ENCODE measurements at regions not wholly inside any gene's neighbourhood (a gene's known extent, or its start where the extent isn't known, plus 50 kb on each side); places are given as distances from the start of the nearest gene placed in this dataset.
"Not testable (repeated sequence)": the region's sequence is repeated elsewhere in the genome, so short reads cannot be mapped to it uniquely, and the experiment has no call there.

DNA sequence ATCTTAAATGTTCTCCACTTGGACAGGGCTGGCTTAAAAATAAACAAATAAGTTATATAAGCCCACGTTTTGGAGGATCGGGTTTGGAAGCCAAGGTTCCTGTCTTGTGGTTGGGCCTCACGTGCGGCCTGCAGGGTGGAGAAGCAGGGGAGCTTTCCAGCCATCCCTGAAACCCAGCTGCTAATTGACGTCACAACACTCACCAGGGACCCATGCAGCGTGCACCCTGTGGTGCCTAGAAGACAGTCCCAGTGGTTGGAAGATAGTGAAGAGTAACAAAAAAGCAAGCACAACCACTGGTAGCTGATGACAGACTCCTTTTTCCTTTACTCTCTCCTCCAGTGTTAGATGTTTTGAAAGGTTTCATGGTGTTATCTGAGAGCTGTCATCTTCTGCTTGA, 142.0 kb upstream of the RBPJ start:
- no peak overlapping the region for H3K4me3 ChIP-seq (ENCODE audit: low read length)
- H3K9ac ChIP-seq (ENCODE audit: low read depth, low read length) = no peak overlapping the region
- no peak overlapping the region for H3K27ac ChIP-seq (ENCODE audit: low read depth, low read length)
- no peaks in the 10 kb centered on the region for H3K27me3 ChIP-seq (ENCODE audit: insufficient read depth, low read length)
- no peaks in the 10 kb centered on the region; the same call in 1 of the 2 replicates for H3K4me1 ChIP-seq (ENCODE audit: insufficient read depth, low read length)
- no peaks in the 10 kb centered on the region for H3K9me3 ChIP-seq (ENCODE audit: insufficient read depth, low read depth, low read length)
- no peaks in the 10 kb centered on the region for H3K36me3 ChIP-seq (ENCODE audit: insufficient read depth, low read length)
- 93% methylated on average over 6 of the region's 6 CpGs for WGBS

DNA sequence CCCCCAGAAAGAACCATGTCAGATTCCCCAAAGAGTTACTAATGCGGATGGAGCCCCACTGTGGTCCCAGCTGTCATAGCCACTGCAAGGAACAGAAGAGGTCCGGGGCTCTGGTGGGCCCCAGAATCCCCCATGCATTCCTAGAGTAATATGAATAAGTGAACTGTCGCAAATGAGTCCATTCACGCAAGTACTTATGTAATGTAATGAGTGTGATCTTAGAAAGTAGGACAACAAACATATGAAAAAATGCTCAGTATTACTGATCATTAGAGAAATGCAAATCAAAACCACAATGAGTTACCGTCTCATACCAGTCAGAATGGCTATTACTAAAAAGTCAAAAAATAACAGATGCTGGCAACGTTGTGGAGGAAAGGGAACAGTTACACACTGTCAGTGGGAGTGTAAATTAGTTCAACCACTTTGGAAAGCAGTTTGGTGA, 141.5 kb upstream of the RBPJ start:
- Histone ChIP-seq H3K36me3 (ENCODE audit: insufficient read depth, low read length) (no peaks in the 10 kb centered on the region), H3K27ac (ENCODE audit: low read depth, low read length) (no peak overlapping the region), H3K9ac (ENCODE audit: low read depth, low read length) (no peak overlapping the region), H3K9me3 (ENCODE audit: insufficient read depth, low read depth, low read length) (no peaks in the 10 kb centered on the region), H3K4me1 (ENCODE audit: insufficient read depth, low read length) (no peaks in the 10 kb centered on the region; the same call in 1 of the 2 replicates), H3K4me3 (ENCODE audit: low read length) (no peak overlapping the region), H3K27me3 (ENCODE audit: insufficient read depth, low read length) (no peaks in the 10 kb centered on the region)
- 93% methylated on average over 6 of the region's 6 CpGs for WGBS

DNA sequence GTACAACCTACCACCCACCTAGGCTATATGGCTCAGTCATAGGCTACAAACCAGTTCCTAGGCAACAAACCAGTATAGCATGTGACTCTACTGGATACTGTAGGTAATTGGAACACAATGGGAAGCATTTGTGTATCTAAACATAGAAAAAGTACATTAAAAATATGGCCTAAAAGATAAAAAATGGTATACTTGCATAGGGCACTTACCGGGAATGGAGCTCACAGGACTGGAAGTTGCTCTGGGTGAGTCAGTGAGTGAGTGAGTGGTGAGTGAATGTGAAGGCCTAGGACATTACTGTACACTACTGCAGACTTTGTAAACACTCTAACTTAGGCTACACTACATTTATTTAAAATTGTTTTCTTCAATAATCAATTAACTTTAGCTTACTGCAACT, 139.2 kb upstream of the RBPJ start:
- Histone ChIP-seq H3K36me3 (ENCODE audit: insufficient read depth, low read length) (no peaks in the 10 kb centered on the region), H3K27ac (ENCODE audit: low read depth, low read length) (no peak overlapping the region), H3K4me3 (ENCODE audit: low read length) (no peak overlapping the region), H3K4me1 (ENCODE audit: insufficient read depth, low read length) (no peaks in the 10 kb centered on the region), H3K9ac (ENCODE audit: low read depth, low read length) (no peak overlapping the region), H3K27me3 (ENCODE audit: insufficient read depth, low read length) (no peaks in the 10 kb centered on the region), H3K9me3 (ENCODE audit: insufficient read depth, low read depth, low read length) (no peaks in the 10 kb centered on the region)
- 89% methylated on average over 1 of the region's 1 CpG for WGBS

DNA sequence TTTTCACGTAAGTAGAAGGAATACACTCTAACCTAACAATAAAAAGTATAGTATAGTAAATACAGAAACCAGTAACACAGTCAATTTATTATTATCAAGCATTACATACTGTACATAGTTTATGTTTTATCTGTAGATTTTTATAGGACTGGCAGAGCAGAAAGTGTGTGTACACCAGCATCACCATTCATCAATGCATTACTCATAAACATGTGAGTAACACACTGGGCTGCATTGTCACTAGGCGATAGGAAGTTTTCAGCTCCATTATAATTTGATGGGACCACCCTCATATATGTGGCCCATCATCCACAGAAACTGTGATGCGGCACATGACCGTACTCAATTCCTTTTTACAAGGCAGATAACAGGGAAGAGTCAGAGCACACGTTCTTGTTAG, 137.8 kb upstream of the RBPJ start:
- H3K9me3 ChIP-seq (ENCODE audit: insufficient read depth, low read depth, low read length) = no peaks in the 10 kb centered on the region
- H3K4me1 ChIP-seq (ENCODE audit: insufficient read depth, low read length) = no peaks in the 10 kb centered on the region
- no peaks in the 10 kb centered on the region for H3K36me3 ChIP-seq (ENCODE audit: insufficient read depth, low read length)
- H3K9ac ChIP-seq (ENCODE audit: low read depth, low read length) = no peak overlapping the region
- H3K4me3 ChIP-seq (ENCODE audit: low read length) = no peak overlapping the region
- 92% methylated on average over 4 of the region's 5 CpGs for WGBS
- H3K27me3 ChIP-seq (ENCODE audit: insufficient read depth, low read length) = no peaks in the 10 kb centered on the region
- H3K27ac ChIP-seq (ENCODE audit: low read depth, low read length) = no peak overlapping the region

DNA sequence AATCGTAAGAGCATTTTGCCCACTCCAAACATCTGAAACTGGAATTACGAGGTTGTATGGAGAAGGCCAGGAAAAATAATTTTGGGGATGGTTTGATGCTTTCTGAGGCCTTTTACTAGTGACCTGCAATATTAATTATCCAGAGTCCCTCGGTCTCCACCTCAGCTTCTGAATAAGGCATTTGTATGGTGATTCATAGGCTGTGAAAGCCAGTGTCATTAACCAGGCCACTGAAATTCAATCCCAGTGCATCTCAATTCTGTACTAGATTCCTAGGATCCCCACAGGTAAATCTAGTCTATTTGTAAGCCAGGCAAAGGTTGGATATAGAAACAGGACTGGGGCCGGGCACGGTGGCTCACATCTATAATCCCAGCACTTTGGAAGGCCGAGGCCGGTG, 135.4 kb upstream of the RBPJ start:
- Histone ChIP-seq H3K9ac (ENCODE audit: low read depth, low read length) (no peak overlapping the region), H3K27me3 (ENCODE audit: insufficient read depth, low read length) (no peaks in the 10 kb centered on the region), H3K27ac (ENCODE audit: low read depth, low read length) (no peak overlapping the region), H3K4me1 (ENCODE audit: insufficient read depth, low read length) (no peaks in the 10 kb centered on the region), H3K36me3 (ENCODE audit: insufficient read depth, low read length) (no peaks in the 10 kb centered on the region), H3K9me3 (ENCODE audit: insufficient read depth, low read depth, low read length) (no peaks in the 10 kb centered on the region), H3K4me3 (ENCODE audit: low read length) (no peak overlapping the region)
- WGBS = 83% methylated on average over 7 of the region's 7 CpGs

DNA sequence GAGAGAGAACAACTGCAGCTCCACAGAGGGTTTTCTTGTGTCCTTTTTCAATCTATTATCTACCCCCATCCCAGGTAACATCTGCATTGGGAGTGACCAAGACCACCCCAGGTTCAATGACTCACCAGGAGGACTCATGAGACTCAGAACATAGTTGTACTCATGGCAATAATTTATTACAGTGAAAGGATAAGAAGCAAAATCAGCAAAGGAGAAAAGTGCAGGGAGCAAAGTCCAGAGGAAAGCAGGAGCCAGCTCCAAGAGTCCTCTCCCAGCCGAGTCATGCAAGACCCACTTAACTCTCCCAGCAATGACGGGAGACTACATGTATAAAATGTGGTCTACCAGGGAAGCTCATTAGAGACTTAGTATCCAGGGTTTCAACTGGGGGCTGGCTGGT, 129.5 kb upstream of the RBPJ start:
- H3K9me3 ChIP-seq (ENCODE audit: insufficient read depth, low read depth, low read length) = no peaks in the 10 kb centered on the region
- H3K4me1 ChIP-seq (ENCODE audit: insufficient read depth, low read length) = no peaks in the 10 kb centered on the region
- H3K27ac ChIP-seq (ENCODE audit: low read depth, low read length) = no peak overlapping the region
- H3K36me3 ChIP-seq (ENCODE audit: insufficient read depth, low read length) = no peaks in the 10 kb centered on the region
- 100% methylated on average over 2 of the region's 2 CpGs for WGBS
- no peak overlapping the region for H3K9ac ChIP-seq (ENCODE audit: low read depth, low read length)
- H3K27me3 ChIP-seq (ENCODE audit: insufficient read depth, low read length) = no peaks in the 10 kb centered on the region
- no peak overlapping the region for H3K4me3 ChIP-seq (ENCODE audit: low read length)

DNA sequence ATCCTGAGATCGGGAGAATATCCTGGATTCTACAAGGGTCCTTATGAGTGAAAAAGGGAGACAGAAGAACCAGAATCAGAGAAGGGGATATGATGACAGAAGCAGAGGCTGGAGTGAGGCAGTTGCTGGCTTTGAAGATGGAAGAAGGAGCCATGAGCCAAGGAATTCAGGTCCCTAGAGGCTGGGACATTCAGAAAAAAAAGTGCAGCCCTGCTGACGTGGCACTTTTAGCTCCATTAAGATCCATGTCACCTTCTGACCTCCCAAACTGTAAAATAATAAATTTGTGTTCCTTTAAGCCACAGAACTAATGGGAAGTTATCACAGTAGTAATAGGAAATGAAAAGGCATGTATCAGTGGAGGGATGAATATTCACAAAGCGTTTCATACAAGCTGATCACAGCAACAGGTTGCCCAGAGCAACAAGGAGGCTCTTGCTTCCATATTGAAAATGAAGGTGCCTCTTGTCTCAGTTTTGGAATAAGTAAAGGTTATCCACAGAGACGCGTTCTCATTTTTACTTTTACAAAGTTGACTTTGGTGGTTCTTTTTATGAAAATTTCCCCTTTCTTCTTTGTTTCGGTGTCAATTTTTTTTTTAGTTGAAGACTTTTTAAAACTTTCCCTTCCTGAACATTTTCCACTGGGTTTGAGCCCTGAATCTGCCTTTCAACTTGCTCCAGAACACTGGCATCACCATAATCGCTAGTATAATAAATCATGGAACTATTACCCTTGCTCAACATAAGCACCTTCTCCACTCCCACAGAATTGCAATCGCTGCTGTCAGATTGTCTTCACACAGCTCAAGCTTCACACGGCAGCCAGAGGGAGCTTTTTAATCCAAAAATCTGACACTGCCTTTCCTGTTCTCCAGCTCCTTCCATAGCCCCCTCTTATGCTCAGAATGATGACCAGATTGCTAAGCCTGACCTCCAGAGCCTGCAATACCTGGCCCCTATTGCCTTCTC, 127.6 kb upstream of the RBPJ start:
- Histone ChIP-seq H3K4me1 (ENCODE audit: insufficient read depth, low read length) (no peaks in the 10 kb centered on the region), H3K27me3 (ENCODE audit: insufficient read depth, low read length) (no peaks in the 10 kb centered on the region), H3K27ac (ENCODE audit: low read depth, low read length) (no peak overlapping the region), H3K4me3 (ENCODE audit: low read length) (no peak overlapping the region), H3K36me3 (ENCODE audit: insufficient read depth, low read length) (no peaks in the 10 kb centered on the region), H3K9me3 (ENCODE audit: insufficient read depth, low read depth, low read length) (no peaks in the 10 kb centered on the region), H3K9ac (ENCODE audit: low read depth, low read length) (no peak overlapping the region)
- WGBS = 86% methylated on average over 9 of the region's 9 CpGs

DNA sequence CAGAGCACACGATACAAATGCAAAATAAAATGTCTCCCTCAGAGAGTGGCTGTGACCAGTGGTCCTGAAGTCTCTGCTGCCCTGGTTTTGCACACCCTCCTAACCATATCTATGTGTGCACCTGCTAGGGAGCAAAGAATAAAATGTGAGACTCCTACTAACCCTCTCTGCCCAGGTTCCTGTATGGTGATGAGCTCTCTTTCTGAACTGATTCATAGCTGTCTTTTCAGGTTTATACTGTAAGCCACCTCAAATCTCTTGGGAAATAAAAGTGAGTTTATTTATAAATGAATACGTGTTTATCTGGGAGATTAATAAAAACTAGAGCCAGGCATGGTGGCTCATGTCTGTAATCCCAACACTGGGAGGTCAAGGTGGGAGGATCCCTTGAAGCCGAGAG, 126.0 kb upstream of the RBPJ start:
- Histone ChIP-seq H3K9me3 (ENCODE audit: insufficient read depth, low read depth, low read length) (no peaks in the 10 kb centered on the region), H3K4me3 (ENCODE audit: low read length) (no peak overlapping the region), H3K36me3 (ENCODE audit: insufficient read depth, low read length) (no peaks in the 10 kb centered on the region), H3K9ac (ENCODE audit: low read depth, low read length) (no peak overlapping the region), H3K4me1 (ENCODE audit: insufficient read depth, low read length) (no peaks in the 10 kb centered on the region), H3K27me3 (ENCODE audit: insufficient read depth, low read length) (no peaks in the 10 kb centered on the region), H3K27ac (ENCODE audit: low read depth, low read length) (no peak overlapping the region)
- 87% methylated on average over 3 of the region's 3 CpGs for WGBS

DNA sequence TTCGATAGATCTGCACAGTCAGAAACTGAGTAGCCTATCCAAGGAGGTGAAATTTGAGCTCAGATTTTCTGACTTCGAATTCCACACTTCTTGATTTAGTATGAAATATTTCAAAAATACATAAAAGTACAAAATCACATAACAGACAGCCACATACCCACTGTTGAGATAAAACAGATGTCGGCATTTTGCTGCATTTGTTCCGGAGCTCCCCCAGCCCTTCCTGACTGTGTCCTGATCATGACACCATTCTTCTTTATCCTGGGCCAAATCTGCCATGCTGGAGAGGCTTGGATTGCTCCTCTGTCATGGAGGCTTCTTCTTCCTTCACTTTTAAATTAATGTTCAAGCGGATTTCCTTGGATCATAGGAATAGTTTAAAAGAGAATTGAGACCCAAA, 124.2 kb upstream of the RBPJ start:
- WGBS = 95% methylated on average over 3 of the region's 5 CpGs
- no peaks in the 10 kb centered on the region for H3K4me1 ChIP-seq (ENCODE audit: insufficient read depth, low read length)
- H3K9ac ChIP-seq (ENCODE audit: low read depth, low read length) = no peak overlapping the region
- no peaks in the 10 kb centered on the region for H3K9me3 ChIP-seq (ENCODE audit: insufficient read depth, low read depth, low read length)
- H3K36me3 ChIP-seq (ENCODE audit: insufficient read depth, low read length) = no peaks in the 10 kb centered on the region
- no peaks in the 10 kb centered on the region for H3K27me3 ChIP-seq (ENCODE audit: insufficient read depth, low read length)
- H3K4me3 ChIP-seq (ENCODE audit: low read length) = no peak overlapping the region
- H3K27ac ChIP-seq (ENCODE audit: low read depth, low read length) = no peak overlapping the region

DNA sequence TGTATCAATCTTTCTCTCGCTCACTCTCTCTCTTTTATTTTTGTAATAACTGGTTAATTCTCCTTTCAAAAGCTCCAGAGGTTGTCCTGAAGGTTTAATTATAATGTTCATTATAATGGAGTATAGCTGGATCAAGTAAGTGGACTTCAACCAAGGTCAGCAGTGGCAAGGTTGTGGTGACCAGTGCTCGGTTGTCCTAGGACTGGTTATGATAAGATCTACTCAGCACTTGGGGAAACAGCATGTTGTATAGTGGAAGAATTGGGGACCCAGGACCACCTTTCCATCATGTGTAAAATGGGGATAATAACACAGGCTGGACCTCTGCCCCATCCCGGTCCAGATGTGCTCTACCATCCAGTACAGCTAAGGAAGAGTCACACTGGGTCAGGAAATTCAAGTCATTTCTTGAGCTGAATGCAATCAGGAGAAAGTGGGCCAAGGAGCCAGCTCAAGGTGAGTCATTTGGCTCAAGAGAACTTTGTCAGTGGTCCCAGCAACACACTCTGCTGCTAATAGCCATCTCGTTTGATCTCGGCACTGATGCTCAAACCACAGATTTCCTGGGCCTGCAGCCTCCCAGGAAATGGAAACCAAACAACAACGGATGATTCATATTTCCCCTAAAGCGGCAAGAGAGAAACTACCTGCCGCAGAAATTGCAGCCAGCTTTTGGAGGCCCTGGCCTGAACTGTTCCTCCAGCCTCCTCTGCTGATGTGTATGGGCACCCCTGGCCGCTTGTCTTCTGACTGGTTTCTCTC, 123.6 kb upstream of the RBPJ start:
- Histone ChIP-seq H3K36me3 (ENCODE audit: insufficient read depth, low read length) (no peaks in the 10 kb centered on the region), H3K4me3 (ENCODE audit: low read length) (no peak overlapping the region), H3K27me3 (ENCODE audit: insufficient read depth, low read length) (no peaks in the 10 kb centered on the region), H3K9ac (ENCODE audit: low read depth, low read length) (no peak overlapping the region), H3K27ac (ENCODE audit: low read depth, low read length) (no peak overlapping the region), H3K4me1 (ENCODE audit: insufficient read depth, low read length) (no peaks in the 10 kb centered on the region), H3K9me3 (ENCODE audit: insufficient read depth, low read depth, low read length) (no peaks in the 10 kb centered on the region)
- 92% methylated on average over 8 of the region's 9 CpGs for WGBS

DNA sequence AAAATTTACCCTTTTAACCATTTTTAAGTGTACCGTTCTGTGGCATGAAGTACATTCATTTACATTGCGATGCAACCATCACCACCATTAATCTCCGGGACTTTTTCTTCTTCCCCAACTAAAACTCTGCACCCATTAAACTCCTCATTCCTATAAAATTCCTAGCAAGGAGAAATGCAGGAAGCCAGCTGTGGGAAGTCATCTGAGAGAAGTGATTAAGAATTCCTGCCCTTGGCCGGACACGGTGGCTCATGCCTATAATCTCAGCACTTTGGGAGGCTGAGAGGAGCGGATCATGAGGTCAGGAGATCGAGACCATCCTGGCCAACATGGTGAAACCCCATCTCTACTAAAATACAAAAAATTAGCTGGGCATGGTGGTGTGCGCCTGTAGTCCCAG, 121.9 kb upstream of the RBPJ start:
- not testable (repeated sequence) for H3K4me1 ChIP-seq (ENCODE audit: insufficient read depth, low read length); H3K27ac ChIP-seq (ENCODE audit: low read depth, low read length)
- 95% methylated on average over 7 of the region's 8 CpGs for WGBS

More for the DNA sequence above, 121.9 kb upstream of the RBPJ start:
- not testable (repeated sequence) for H3K9me3 ChIP-seq (ENCODE audit: insufficient read depth, low read depth, low read length); H3K4me3 ChIP-seq (ENCODE audit: low read length); H3K9ac ChIP-seq (ENCODE audit: low read depth, low read length); H3K36me3 ChIP-seq (ENCODE audit: insufficient read depth, low read length); H3K27me3 ChIP-seq (ENCODE audit: insufficient read depth, low read length)
